Amniotic stem cell (primary cell): ENCODE measurements at regions not wholly inside any gene's neighbourhood (a gene's known extent, or its start where the extent isn't known, plus 50 kb on each side); places are given as distances from the start of the nearest gene placed in this dataset.
"Not testable (repeated sequence)": the region's sequence is repeated elsewhere in the genome, so short reads cannot be mapped to it uniquely, and the experiment has no call there.

Source experiments
- DNase-seq: peaks from one replicate; lab custom pipeline; 2025; lab: John Stamatoyannopoulos, UW

DNA sequence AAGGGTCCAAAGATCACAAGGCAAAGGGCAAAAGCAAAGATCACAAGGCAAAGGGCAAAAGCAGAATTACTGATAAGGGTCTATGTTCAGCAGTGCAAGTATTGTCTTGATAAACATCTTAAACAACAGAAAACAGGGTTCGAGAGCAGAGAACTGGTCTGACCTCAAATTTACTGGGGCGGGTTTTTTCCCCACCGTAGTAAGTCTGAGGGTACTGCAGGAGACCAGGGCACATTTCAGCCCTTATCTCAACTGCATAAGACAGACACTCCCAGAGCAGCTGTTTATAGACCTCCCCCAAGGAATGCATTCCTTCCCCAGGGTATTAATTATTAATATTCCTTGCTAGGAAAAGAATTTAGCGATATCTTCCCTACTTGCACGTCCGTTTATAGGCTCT, 61.3 kb downstream of the ZNF860 start:
- DNase-seq = not testable (repeated sequence)

DNA sequence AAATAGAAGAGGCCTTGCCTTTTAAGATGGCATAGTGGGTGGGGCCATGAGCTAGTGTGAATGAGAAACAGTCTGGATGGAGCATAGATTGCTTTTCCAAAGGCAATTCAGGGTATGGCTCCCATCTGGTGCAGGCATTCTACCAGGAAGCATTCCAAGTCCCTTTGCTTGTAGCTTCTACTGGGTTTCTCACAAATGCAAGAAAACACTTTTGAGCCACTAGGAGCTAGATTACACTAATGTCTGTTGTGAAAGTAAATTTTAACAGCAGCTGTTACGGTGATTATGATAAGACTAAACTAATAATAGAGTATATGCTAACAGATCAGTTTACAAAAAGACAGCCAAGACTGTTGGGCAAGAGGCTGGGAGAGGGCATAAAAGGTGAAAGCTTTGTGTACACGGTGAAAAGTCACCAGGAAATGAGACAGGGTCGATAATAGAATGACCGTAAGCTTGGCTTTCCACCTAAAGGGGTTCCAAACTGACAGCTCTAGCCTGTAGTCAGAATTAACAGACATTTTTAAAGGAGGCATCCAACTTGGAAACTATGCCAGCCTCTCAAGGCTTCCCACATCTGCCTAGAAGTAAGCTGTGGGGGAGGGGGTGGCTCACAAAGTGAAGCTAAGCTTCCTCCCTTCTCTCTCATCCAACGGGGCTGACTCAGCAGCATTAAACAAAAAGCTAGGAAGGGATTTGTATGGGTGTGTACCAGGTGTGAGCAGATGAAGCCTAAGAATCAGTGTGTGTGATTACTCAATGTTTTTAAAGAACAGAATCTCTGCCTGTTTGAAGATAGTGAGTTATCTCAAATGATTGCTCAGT, 61.1 kb upstream of the GPD1L start:
- peak; percentile 12 for DNase-seq

DNA sequence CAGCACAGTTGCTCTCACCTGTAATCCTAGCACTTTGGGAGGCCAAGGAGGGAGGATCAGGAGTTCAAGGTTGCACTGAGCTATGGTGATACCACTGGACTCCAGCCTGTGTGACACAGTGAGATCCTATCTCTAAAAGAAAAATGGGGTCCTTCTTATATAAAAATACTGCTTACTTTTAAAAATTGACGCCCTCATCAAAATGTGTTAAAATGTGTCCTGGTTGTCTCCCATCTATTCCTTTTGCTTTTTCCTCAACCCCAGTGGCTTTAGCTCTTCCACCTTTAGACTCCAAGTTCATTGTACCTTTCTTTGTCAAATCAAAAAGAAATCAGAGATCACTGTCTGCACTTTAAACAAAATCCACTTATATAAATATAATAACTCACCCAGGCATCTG, 60.3 kb upstream of the GPD1L start:
- no peak for DNase-seq

DNA sequence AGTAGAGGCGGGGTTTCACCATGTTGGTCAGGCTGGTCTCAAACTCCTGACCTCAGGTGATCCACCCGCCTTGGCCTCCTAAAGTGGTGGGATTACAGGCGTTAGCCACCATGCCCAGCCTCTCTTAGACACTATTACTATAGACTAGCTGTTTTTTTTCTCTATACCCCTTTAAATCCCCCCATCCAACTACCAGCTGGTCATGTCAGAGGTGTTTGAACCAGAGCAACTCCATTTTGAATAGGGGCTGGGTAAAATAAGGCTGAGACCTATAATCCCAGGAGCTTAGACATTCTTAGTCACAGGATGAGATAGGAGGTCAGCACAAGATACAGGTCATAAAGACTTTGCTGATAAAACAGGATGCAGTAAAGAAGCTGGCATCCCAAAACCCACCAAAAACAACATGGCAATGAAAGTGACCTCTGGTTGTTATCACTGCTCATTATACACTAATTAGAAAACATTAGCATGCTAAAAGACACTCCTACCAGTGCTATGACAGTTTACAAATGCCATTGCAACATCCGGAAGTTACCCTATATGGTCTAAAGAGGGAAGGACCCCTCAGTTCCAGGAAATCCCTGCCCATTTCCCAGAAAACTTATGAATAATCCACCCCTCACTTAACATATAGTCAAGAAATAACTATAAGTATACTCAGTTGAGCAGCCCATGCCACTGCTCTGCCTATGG, 57.8 kb upstream of the GPD1L start:
- DNase-seq = no peak

DNA sequence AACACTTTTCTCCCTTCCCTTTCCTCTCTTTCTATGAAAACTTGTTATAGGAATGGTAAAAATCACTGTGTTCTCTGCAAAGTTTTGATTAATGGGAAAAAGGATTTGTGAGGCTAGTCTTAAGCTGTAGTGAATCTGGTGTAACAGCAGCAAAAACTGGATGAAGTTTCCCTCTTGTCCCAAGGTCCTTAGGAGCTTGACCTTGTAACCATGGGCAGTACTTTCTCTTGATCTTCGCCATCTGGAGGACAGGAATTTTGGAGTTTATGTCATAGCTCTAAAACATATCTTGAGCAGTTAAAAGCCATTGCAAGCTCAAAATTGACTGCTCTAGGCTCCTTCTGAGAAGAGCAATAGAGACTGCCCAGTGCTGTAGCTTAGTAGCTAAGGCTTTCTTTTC, 56.5 kb upstream of the GPD1L start:
- no peak for DNase-seq

DNA sequence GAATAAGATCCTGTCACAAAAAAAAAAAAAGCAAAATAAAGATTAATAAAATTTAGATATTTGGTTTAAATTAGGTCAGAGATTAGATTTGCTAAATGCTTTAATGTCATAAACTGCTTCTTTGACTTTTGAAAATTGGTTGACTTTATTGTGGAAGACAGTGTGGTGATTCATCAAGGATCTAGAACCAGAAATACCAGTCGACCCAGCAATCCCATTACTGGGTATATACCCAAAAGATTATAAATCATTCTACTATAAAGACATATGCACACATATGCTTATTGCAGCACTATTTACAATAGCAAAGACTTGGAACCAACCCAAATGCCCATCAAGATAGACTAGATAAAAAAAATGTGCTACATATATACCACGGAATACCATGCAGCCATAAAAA, 54.2 kb upstream of the GPD1L start:
- not testable (repeated sequence) for DNase-seq

DNA sequence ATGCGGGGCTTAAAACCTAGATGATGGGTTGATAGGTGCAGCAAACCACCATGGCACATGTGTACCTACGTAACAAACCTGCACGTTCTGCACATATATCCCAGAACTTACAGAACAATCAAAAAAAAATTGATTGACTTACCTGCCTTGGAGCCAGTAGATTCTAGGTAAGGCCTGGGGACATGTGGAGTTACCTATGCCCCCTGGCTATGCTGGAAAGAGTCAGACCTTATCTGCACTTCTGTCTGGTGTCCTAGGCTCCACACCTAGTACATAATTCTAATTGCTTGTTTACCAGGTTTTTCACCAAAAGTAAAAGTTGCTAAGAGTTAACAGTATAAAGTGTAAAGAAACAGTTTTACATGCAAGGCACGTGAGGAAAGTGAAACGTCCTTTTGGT, 53.6 kb upstream of the GPD1L start:
- not testable (repeated sequence) for DNase-seq

DNA sequence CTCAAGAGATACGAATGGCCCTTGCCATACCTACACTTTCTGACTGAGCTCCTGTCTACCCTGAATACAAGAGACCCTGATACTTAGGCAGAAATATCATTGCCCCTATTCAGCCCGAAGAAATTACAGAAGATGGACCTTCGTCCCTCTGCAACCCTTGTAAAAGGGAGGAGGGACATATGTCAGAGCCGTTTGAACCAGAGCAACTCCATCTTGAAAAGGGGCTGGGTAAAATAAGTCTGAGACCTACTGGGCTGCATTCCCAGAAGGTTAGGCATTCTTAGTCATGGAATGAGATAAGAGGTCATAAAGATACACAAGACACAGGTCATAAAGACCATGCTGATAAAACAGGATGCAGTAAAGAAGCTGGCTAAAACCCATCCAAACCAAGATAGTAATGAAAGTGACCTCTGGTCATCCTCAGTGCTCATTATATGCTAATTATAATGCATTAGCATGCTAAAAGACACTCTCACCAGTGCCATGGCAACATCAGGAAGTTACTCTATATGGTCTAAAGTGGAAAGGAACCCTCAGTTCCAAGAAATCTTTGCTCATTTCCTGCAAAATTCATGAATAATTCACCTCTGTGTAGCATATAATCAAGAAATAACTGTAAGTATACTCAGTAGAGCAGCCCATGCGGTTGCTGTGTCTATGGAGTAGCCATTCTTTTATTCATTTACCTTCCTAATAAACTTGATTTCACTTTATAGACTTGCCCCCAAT, 49.7 kb upstream of the GPD1L start:
- DNase-seq = no peak
